GM12891 (cell line): ENCODE measurements at regions not wholly inside any gene's neighbourhood (a gene's known extent, or its start where the extent isn't known, plus 50 kb on each side); places are given as distances from the start of the nearest gene placed in this dataset.
A peak's percentile ranks its signal among the peaks of the same experiment; 100 is the strongest.

Source experiments
- DNase-seq: peaks from one replicate; pipeline ENCODE4 v3.0.0; 2011; ENCODE audit warnings: low spot score; ENCODE audit not compliant: insufficient read length
- FAIRE-seq: peaks from 2 replicates; lab custom pipeline; 2011; peaks lifted over from hg19 to GRCh38; lab: Jason Lieb, UNC
- PAX5 ChIP-seq: IDR thresholded peaks from 2 replicates; pipeline ENCODE4 v1.6.1; 2011; ENCODE audit warnings: low read length, moderate library complexity, mild to moderate bottlenecking; ENCODE audit not compliant: insufficient read depth, severe bottlenecking
- POLR2A ChIP-seq: IDR thresholded peaks from 2 replicates; pipeline ENCODE4 v1.6.1; 2011; ENCODE audit warnings: low read depth, low read length, control low read depth
- POLR2AphosphoS5 ChIP-seq: IDR thresholded peaks from 2 replicates; pipeline ENCODE4 v1.6.1; 2011; ENCODE audit warnings: low read depth, low read length, control low read depth
- POU2F2 ChIP-seq: IDR thresholded peaks from 2 replicates; pipeline ENCODE4 v1.6.1; 2011; ENCODE audit warnings: low read depth, mild to moderate bottlenecking, control low read depth, low read length, moderate library complexity
- SPI1 ChIP-seq: IDR thresholded peaks from 2 replicates; pipeline ENCODE4 v1.6.1; 2011; ENCODE audit warnings: low read depth, low read length, control low read depth
- TAF1 ChIP-seq: IDR thresholded peaks from 2 replicates; pipeline ENCODE4 v1.6.1; 2011; ENCODE audit warnings: low read depth, low read length, control low read depth

GRCh38 chr4:36492590-36492989 lies 211.2 kb downstream of the DTHD1 start:
- FAIRE-seq (no peak), DNase-seq (no peak)
- TF ChIP-seq PAX5 (no peak), POLR2A (no peak), POLR2AphosphoS5 (no peak), TAF1 (no peak), SPI1 (no peak), POU2F2 (no peak)

DNA sequence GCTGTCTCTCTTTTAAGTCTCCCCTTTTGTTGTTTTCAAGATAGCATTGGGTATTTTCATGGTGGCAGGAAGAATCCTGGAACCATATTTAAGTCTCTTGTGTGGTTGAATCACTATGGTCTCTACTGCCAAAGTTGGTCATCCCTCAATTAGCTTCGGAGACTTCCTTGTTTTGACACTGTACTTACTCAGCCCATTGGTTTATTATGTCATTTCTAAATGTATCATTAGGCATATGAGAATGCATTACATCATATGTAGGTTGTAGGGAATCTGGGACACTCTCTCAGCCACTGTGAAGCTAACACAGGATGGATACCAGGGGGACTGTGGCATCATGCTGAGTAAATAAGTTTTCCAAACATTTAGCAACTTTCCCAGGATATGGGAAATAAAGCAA lies 211.8 kb downstream of the DTHD1 start:
- FAIRE-seq (no peak), DNase-seq (no peak)
- no peak for TF ChIP-seq PAX5
- no peak for TF ChIP-seq TAF1
- peak; percentile 37; the same call in 1 of the 2 replicates for TF ChIP-seq SPI1
- no peak for TF ChIP-seq POLR2AphosphoS5
- TF ChIP-seq POU2F2, result no peak
- TF ChIP-seq POLR2A, result no peak

DNA sequence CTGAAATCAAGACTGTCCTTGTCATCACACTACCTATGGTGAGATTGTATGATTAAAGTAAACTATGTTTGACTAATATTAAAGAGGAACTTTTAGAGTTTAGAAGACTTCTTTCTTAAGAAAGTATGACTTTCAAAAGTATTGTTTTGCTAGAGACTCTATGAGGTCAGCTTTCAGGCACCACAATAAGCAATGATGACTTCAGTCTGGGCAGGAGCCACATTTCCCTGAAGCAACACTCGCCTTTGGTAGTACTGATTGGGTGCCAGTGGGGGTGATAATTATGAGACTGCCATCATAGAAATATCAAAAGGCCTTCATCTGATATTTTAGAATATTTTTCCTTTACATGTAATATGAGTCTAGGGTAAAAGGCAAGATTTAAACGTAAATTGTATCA lies 212.6 kb downstream of the DTHD1 start:
- DNase-seq (no peak), FAIRE-seq (no peak)
- TF ChIP-seq PAX5, result no peak
- no peak for TF ChIP-seq POU2F2
- TF ChIP-seq SPI1, result no peak
- no peak for TF ChIP-seq POLR2A
- no peak for TF ChIP-seq POLR2AphosphoS5
- TF ChIP-seq TAF1, result no peak

DNA sequence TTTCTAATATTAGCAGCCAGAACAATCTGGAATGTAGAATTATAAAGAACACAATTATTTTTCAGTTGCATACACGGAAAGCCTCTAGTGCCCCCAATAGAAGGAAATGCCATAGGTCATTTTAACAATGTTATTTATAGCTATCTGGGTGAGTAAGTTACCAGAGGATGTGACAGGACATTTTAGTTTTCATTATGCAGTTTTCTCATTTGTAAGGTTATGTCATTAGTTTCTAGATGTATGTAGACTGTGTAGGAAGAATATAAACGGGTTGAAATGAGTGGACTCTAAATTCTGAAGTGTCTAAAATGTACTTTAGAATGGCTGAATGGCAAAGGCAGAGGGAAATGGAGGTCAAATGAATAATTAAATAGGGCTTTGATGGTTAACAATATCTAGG lies 213.3 kb downstream of the DTHD1 start:
- DNase-seq (no peak), FAIRE-seq (no peak)
- TF ChIP-seq TAF1, result no peak
- TF ChIP-seq SPI1, result no peak
- no peak for TF ChIP-seq POLR2A
- no peak for TF ChIP-seq PAX5
- TF ChIP-seq POU2F2, result no peak
- no peak for TF ChIP-seq POLR2AphosphoS5

DNA sequence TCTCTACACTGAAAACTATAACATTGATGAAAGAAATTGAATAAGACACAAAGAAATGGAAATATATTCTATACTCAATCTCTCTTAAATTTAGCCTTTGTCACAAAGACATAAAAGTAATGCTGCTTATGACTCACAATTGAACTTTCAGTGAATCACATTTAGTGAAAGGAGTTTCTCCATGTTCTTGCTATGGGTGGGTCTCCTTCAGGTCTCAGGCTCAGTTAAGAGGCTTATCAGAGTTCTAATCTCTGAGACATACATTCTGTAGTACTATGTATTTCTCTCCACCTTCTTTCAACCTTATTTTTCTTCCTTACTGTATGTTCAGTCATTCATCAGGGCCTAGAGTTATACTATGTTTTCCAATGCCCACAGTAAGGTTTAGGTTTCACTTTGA lies 220.9 kb downstream of the DTHD1 start:
- TF ChIP-seq POU2F2 (no peak), SPI1 (no peak), POLR2AphosphoS5 (no peak), PAX5 (no peak), POLR2A (no peak), TAF1 (no peak)
- DNase-seq, result no peak
- FAIRE-seq, result no peak

DNA sequence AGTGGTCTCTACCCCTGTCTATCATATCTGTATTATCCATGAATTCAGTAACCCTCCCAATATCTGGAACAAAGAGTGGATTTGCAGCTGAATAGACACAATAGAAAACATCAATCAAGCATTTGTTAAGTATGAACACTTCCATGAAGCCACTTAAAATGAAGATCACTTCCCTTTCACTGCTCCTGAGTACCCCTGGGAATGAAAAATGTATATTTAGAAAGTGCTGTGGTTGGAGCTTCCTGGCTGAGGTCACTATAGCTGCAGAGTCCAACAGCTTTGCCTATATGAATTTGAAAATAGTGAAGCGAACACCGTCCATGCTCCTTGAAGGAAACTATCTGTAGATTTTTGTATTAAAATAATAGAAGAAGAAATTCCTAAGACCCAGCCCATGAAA lies 227.0 kb downstream of the DTHD1 start:
- no peak for FAIRE-seq
- TF ChIP-seq POLR2A (no peak), POU2F2 (no peak), SPI1 (no peak), PAX5 (no peak), POLR2AphosphoS5 (no peak), TAF1 (no peak)
- DNase-seq, result no peak

DNA sequence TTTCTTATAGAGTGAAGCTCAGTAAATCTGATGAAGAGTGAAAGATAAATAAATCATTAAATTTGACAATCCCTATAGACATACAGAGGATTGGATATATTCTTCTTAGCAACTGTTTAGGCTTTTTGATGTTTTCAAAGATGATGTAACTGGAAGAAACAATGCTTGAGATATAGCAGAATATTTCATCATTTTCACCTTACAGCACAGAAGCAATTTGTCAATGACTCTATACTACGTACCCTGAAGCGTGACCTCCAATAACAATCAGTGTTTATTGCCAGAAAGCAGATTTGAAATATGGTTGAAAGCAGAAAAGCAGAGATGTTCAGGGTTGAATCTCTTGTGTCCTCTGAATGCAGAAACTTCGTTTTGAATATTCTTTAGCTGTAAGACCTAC lies 228.4 kb downstream of the DTHD1 start:
- FAIRE-seq, result no peak
- no peak for TF ChIP-seq PAX5
- no peak for TF ChIP-seq POU2F2
- no peak for DNase-seq

GRCh38 chr4:36511785-36512184 lies 230.4 kb downstream of the DTHD1 start:
- no peak for FAIRE-seq
- no peak for DNase-seq
- TF ChIP-seq POU2F2 (no peak), SPI1 (no peak), PAX5 (no peak), POLR2A (no peak), POLR2AphosphoS5 (no peak), TAF1 (no peak)

DNA sequence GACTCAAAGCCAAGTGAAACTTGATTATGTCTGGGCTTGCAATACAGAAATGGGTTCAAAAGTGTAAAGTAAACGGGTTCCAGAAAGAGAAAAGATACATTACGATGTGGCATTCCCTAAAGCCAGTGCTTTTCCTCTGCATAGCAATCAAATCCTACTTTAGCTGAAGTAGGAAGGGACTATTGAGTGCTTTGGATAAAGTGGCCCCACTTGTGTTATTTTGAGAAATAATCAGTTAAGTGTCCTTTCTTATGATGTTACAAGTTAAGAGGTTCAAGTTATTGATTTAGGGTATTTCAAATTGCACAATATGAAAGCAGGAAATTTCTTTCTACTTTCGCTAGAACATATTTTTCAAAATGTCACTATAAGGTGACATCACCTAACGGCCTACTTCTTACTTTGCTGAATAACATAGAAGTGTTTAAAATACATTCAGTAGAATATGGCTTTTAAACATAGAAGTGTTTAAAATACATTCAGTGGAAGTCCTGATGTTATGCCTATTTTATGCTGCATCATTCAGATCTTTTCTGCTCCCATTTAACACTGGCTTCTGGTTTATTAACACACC lies 235.2 kb downstream of the DTHD1 start:
- FAIRE-seq (no peak), DNase-seq (no peak)
- no peak for TF ChIP-seq POLR2AphosphoS5
- TF ChIP-seq TAF1, result no peak
- TF ChIP-seq POLR2A, result no peak
- TF ChIP-seq PAX5, result no peak
- TF ChIP-seq POU2F2, result no peak
- TF ChIP-seq SPI1, result no peak

DNA sequence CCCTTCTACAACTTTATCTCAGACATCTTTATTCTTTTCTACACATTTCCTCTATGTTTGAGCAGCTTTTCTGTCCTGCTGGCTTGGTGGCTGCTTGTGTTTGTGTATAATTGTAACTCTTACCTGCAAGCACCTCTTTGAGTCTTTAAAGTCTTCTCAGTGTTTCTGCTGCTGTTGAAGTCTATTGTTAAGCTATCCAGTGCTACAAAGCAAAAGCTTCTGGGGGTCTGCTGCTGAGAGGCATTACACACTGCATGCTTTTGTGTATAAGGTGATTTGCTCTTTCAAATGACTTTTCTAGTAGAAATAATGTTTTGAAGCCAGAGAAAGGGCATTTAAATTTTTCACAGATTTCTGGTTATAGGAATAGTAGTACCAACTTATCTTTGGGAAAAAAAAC lies 241.8 kb downstream of the DTHD1 start:
- FAIRE-seq (no peak), DNase-seq (no peak)
- TF ChIP-seq SPI1, result no peak
- no peak for TF ChIP-seq POLR2AphosphoS5
- TF ChIP-seq PAX5, result no peak
- no peak for TF ChIP-seq POU2F2
- TF ChIP-seq TAF1, result no peak
- TF ChIP-seq POLR2A, result no peak
